GM18499 (cell line): ENCODE measurements at regions not wholly inside any gene's neighbourhood (a gene's known extent, or its start where the extent isn't known, plus 50 kb on each side); places are given as distances from the start of the nearest gene placed in this dataset.
"Not testable (repeated sequence)": the region's sequence is repeated elsewhere in the genome, so short reads cannot be mapped to it uniquely, and the experiment has no call there.

Experiments
- ATAC-seq: cut with Tn5 transposase; IDR thresholded peaks from one replicate; pipeline ENCODE4 v1.9.1; 2021; ENCODE audit warnings: moderate number of reproducible peaks; ENCODE audit not compliant: insufficient read depth, unreplicated experiment

DNA sequence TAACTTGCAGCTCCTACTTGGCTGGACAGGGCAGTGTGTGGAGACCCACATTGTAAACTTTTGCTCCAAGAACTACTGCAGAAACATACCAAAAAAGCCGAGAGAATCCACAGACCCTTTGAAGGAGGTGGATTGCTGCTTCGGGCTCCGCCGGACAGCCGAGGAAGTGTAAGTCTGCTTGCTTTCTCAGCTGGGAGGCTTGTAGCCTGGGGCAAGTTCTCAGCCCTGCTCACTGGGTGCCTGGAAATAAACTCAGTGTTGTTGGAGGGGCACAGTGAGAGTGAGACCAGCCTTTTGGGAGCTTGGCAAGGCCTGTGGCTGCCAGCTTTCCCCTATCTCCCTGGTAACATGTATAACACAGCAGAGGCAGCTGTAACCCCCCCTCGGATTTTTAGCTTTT lies 215.6 kb downstream of the SYK start:
- ATAC-seq: no peak

DNA sequence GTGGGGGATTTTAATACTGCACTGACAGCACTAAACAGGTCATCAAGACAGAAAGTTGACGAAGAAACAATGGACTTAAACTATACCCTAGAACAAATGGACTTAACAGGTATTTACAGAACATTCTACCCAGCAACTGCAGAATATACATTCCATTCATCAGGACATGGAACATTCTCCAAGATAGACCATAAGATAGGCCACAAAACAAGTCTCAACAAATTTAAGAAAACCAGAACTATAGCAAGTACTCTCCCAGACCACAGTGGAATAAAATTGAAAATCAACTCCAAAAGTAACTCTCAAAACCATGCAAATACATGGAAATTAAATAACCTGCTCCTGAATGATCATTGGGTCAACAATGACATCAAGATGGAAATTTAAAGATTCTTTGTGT lies 218.3 kb downstream of the SYK start:
- not testable (repeated sequence) for ATAC-seq

DNA sequence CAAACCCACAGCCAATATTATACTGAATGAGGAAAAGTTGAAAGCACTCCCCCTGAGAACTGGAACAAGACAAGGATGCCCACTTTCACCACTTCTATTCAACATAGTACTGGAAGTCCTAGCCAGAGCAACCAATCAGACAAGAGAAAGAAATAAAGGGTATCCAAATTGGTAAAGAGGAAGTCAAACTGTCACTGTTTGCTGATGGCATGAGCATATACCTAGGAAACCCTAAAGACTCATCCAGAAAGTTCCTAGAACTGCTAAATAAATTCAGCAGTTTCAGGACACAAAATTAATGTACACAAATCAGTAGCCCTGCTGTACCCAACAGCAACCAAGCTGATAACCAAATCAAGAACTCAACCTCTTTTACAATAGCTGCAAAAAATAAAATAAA lies 220.0 kb downstream of the SYK start:
- not testable (repeated sequence) for ATAC-seq

DNA sequence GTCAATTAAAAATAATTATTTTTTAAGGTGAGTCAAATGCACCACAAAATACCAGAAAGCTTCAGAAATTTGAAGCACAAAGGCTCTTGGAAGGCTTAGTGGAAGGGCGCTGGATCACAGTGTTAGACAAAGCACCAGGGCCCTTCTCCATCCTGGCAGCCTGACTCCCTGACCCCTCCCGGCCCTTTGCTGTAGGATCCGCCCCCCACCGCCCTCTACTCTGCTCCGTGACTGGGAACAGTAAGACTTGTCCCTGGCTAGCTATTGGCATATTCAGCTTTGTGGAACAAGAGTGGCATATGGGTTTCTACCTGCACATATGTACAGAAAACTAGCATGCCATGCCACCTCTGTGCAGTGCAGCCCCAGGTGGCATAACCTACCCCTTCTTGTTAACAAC lies 222.1 kb downstream of the SYK start:
- ATAC-seq: no peak

DNA sequence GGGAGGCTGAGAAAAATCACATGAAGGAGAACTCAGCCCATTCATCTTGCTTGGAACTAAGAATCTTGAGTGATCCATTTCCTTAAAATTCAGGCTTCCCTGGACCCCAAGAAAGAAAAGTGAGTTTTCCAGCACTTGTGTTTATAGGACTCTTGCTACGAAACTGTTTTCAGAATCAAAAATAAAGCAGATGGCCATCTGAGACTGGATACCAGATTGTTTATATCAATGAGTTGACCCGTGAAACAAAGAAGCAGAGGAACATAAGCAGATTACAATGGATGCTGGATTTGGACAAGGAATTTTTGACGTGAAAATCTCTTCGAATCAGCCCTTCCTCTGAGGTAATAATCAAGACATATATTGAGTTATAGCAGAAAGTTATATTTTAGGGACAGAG lies 223.2 kb downstream of the SYK start:
- no peak for ATAC-seq

DNA sequence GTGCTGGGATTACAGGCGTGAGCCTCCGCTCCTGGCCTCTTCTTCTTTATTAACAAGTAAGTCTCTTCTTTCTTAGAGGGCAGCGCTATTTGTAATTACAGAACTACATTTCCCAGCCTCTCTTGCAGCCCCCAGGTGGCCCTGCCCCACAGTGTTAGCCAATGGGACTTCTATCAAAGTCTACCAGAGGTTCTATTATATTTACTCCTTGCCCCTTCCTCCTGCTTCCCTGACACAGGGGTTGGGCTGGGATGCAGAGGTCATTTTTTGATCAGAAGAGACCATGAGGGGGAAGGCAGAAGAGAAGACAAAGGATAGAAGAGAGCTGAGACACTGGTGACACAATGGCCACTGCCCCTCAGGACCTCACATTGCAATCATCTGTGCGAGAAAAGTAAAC lies 224.2 kb downstream of the SYK start:
- no peak for ATAC-seq

DNA sequence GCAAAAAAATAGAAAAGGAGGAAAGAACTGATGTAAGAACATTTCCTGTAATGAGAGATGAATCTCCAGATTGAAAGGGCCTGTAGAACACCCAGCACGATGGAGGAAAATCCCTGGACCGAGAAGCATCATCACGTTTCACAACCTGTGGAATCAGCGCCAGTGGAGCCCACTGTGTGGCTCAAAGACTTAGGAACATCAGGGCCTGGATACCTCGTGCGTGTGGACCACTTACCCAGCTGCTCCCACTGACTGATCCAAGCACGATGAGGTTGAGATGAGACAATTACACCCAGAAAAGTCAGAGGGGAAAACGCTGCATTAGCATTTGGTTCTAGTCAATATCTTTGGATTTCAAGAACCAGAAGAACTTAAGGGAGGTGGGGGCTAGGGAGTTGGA lies 224.6 kb downstream of the SYK start:
- ATAC-seq: no peak

DNA sequence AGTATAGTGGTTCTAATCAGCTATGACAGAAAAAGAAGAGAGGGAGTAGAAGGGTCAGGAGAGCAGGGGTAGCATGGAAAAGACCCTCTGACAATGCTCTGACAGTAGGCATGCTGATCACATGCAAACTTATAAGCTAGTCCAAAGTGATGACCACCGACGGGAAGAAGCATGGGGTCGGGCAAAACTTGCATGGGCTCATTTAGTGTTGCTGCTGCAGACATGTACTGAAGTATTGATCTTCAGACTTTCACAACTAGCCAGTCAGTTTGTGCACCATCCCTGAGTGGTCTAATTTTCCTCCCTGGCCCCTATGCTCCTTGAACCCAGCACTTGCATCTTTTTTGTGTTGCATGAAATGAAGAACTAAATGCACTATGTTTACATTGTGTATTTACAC lies 225.4 kb downstream of the SYK start:
- no peak for ATAC-seq

DNA sequence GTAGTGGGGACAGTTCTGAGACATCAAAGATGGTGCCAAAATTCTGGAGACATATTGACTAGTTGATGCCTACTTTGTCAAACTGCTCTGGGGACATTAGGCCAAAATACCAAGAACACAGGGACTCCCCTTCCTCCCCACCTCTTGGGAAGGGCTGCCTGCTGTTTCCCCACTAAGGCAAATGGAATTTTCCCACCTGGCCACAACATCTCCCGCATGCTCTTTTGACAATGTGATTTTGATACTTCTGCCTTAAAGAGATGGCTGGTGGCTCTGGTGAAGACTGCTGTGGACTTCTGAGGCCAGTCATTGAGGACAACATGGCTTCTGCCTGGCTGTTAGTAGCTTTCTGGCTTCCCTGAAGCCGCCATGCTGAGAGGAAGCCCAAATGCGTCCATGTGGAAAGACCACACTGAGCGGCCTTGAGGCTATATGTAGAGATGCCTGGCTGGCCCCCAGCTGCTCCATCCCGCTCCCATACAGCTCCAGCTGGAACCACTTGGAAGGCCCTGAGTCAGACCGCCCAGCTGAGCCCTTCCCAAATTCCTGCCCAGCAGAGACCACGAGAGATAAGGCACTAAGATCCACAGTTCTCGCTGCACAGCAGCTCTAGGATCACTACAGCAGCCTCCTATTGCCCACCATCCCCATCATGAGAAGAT lies 226.7 kb downstream of the SYK start:
- ATAC-seq: no peak

DNA sequence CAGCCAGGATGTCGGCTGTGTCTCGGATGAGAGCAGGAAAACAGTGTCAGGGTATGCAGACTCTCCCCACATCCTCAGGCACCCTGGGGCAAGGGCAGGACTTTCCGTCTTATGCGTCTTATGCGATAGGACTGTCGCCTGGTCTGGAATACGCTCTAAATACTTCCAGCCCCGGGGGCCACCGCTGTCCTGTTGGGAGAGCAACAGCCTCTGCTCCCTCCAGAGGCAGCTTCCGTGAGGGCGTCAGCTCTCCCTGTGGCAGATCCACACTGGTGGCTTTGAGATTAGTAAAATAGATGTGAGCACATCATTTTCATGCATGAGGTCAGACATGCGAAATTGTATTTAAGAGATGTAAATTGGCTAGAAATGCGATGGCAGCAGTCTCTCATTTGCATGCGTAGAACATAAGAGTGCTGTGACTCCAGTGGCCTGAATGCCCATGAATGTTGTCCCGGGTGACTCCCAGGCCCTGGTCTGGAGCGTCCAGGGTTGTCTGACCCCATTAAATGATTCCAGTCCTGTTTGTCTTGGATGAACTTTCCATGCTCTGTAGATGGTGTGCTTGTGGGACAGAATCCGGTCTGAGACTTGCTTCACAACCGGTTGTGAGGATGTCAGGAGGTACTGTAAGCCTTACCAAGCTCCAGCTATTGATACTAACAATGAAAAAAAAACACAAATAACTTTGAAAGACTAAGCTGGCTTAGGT lies 228.2 kb downstream of the SYK start:
- ATAC-seq: no peak

DNA sequence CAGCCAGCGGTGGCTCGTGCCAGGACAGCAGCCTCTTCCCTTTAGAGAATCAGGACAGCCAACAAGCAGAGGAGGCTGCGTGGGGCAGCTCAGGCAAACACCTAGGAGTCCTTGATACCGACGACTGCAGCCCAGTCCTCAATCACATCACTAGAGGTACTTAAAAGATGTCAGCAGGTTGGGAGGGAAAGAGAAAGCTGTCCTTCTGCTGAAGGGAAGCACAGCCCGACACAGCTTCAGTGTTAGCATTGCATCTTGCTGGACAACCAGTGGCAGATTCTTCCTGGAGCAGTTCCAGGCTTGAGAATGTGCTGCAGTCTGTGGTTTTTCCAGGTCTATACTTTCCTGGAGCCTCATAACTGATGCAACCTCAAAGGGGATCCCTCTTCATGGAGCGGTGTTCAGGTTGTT lies 230.5 kb downstream of the SYK start:
- no peak for ATAC-seq

DNA sequence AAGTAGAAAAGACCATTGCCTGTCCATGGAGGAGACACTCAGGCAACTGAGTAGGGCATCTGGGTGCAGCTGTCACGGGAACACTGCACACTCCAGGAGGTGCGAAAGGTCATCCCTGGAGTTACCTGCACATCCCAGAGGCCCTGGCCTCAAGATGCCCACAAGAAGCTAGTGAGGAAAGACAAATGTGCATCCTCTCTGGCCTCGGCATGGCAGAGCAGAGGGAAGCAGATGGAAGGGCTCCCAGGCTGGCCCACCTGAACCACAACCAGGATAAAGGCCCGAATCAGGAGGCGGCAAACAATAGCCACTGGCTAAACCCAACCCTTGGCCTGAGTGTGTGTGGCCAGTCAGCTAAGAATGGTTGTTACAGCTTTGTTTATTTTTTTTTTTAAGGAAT lies 231.7 kb downstream of the SYK start:
- ATAC-seq: no peak

DNA sequence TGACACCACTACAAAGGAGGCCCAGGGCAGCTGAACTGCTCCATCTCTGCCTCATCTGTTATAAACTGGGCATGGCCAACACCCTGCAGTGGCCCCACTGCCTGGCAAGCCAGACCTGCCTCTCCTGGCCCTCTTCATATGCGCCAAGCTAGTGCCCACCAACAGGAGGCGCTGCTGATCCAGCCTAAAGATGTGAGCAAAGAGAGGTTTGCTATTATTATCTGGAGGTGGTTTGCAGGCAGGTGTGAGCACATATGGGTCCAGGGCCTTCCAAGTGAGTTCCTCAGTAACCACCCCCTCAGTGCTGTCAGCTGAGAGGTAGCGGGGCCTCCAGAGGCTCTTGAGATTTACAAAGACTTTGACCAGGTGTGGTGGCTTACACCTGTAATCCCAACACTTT lies 232.2 kb downstream of the SYK start:
- no peak for ATAC-seq

DNA sequence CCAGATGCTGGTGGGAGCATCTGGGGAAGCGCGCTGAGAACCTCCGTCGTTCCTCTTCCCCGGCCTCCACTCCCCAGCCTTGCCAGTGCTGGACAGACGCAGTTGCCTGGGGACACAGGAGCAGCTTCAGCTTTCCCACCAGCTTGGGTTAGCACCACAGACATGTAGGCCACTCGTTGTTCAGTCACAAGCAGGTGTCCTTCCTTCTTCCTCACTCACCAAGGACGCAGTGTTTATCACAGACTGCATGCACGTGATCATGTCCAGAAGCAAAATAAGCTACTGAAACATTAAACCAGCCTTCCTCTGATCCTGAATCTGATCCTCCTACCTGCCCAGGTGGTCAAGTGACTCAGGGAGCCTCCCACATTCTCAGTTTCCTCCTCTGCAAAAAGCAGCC lies 232.9 kb downstream of the SYK start:
- ATAC-seq: no peak

DNA sequence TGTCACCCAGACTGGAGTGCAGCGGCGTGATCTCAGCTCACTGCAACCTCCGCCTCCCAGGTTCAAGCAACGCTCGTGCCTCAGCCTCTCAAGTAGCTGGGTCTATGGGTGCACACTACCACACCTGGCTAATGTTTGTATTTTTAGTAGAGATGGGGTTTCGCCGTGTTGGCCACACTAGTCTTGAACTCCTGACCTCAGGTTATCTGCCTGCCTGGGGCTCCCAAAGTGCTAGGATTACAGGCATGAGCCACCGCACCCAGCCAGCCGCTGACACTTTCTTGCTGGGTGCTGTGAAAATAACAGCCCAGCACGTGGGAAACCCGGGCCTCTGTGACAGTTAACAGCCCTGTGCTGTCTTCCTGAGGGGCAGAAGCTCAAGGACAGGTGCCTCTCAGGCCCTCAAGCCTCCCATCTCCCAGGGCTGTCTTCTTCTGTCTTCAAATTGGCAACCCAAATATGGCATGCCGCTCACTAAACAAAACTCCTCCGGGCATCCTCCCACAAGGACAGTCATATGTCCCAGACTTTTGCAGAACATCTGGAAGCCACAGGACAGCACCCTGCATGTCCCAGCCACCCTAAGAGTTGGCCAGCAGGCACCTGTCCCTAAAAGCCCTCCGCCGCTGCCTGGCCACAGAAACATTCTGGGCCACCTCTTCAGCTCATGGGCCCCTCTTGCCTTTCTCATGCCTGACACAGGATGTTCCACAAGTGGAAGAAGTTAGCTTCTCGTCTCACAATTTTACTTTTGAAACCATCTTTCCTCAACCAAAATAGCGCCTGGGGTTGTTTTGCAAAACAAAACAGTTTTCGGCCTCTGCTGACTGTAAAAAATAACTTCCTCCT lies 233.6 kb downstream of the SYK start:
- no peak for ATAC-seq

DNA sequence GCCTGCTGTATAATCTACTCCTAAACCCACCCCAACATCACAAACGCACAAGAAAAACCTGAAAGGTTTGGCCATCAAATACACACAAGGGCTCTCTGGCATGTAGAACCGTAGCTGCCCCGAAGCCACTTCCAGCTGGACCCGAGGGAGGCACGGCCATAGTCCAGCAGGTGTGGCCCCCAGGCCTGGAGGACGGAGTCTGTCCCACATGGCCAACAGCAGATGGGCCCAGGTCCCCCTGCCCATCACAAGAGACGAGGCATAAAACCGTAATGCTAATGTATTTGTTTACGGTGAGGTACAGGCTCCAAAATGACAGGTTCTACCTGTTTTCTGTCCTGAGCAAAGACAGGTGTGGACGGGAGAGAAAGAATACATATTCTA lies 234.2 kb downstream of the SYK start:
- ATAC-seq: no peak

DNA sequence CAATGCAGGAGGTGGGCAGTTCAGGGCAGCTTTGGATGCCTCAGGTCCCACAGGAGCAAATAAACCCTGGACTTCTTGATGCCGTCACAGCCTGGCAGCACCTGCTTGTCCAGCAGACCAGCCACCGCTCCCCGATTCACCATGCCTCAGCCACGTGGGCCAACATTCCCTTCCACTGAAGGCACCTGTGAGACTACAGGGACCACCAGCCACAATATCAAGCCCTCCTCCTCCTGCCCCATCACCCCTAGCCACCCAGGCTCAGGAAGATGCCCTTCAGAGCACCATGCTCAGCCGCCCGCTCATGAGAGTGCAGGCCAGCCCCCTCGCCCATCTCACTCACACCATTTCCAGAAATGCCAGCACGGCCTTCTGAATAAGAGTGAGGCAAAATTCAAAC lies 234.7 kb downstream of the SYK start:
- no peak for ATAC-seq

DNA sequence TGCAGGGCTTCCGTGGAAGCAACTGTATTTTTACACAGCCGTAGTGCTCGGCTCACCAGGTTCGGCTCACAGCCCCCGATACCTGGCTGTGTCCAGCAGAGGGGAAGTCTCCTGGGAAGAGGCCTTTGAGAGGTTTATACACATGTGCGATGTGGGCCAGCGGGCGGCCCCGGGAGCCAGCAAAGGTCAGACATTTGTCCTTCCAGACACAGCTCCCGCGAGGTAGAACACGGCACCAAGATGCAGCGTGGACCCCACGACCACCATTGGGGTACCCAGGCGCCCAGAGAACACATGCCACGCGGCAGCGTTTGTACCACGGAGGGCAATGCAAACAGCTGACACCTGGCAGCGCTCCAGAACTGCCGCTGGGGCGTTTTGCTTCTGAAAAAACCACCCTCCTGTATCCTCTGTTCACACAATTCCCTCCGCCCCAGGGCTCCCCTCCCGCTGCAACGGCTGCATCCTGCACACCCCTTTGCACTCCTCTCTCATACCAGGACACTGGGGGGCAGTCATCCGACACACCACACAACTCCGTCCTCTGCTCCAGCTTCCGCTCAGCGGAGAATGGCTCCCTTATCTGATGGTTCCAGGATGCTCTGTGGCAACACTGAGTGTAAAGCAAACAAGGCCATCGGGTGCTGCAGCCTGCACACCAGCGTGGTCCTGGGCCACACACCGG lies 235.3 kb downstream of the SYK start:
- ATAC-seq: no peak

DNA sequence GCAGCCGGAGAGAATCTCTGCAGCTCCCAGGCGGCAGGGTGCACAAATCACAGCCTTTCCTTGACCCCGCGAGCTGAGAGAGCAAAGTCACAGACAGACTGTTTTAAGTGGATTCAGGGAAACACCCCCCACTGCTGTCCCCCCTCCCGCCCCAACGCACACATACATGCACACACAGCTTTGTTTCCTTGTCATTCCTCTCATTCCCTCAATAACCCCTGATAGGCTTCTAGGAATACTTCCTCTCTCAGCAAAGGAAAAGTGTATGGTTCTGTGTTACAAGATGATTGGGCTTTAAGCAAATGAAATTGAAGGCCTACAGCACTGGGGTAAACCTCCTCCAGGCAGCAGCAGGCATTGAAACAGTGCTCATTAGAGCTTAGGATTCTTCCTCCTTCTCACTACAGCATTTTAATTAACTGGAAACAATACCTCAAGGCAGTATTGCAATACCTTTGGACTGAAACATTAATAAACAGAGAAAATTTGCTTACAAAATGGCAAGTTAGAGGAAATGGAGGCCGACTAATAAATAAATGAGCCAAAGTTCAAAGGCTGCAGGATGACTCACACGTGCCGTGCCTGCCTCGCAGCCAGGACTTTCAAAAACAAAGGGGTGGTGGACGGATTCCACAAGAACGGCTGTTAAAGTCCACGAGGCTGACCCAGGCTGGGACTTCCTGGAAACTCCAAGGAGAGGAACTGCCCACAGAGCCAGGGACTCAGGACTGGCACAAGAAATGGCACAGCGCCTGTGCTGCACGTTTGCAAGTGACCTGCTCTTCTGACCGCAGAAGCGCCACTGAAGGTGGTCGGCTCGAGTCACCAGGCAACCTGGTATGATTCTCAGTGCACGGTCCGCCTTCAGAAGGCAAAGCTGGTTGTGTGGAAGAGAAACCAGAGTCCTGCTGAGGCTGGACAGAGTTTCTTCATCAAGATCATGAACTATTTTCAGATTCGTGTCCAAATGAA lies 236.2 kb downstream of the SYK start:
- ATAC-seq: no peak
